ENCODE measurements at regions not wholly inside any gene's neighbourhood (a gene's known extent, or its start where the extent isn't known, plus 50 kb on each side); places are given as distances from the start of the nearest gene placed in this dataset.
"Not testable (repeated sequence)": the region's sequence is repeated elsewhere in the genome, so short reads cannot be mapped to it uniquely, and the experiment has no call there.

DNA sequence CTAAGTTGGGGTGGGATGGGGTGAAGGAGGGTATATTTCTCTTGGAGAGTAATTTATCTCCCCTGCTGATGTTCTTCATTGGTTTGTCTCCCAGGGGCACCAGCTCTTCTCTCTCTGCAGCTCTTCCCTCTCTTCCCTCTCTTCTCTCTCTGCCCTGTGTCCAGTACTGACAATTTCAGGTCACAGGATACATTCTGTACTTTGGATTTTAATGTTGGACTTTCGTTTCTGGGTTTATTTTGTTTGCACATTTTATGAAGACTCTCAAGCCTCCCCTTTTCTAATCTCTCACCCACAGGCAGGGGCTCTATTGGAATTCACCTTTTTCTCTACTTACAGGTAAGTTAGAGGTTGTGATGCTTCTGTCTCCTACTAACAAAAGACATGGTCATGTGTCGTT lies 165.5 kb downstream of the CPEB2 start:
- TF ChIP-seq, protein P1, sequence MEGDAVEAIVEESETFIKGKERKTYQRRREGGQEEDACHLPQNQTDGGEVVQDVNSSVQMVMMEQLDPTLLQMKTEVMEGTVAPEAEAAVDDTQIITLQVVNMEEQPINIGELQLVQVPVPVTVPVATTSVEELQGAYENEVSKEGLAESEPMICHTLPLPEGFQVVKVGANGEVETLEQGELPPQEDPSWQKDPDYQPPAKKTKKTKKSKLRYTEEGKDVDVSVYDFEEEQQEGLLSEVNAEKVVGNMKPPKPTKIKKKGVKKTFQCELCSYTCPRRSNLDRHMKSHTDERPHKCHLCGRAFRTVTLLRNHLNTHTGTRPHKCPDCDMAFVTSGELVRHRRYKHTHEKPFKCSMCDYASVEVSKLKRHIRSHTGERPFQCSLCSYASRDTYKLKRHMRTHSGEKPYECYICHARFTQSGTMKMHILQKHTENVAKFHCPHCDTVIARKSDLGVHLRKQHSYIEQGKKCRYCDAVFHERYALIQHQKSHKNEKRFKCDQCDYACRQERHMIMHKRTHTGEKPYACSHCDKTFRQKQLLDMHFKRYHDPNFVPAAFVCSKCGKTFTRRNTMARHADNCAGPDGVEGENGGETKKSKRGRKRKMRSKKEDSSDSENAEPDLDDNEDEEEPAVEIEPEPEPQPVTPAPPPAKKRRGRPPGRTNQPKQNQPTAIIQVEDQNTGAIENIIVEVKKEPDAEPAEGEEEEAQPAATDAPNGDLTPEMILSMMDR (IDR thresholded peaks at IDR 0.05): no peak
- 71 to 77% methylated on average over 2 of the region's 2 CpGs for WGBS, 2 donors
- DNase-seq: no peak
- H3K27me3 ChIP-seq: no peaks in the 10 kb centered on the region
- peaks cover 0 to 17% (median 0%) of the 10 kb centered on the region in 11 donors for H3K9me3 ChIP-seq
- H3K36me3 ChIP-seq: no peaks in the 10 kb centered on the region
- H3K4me3 ChIP-seq: no peak overlapping the region
- no peaks in the 10 kb centered on the region for H3K4me1 ChIP-seq
- no peak for ATAC-seq
- intact Hi-C loops (cut with DNase I): loop anchor here in 1 of 10 donors (10.0 kb wide), 1 partner anchor 423 kb away; no protein-coding TSS in a partner anchor
- no peak overlapping the region for H3K27ac ChIP-seq

DNA sequence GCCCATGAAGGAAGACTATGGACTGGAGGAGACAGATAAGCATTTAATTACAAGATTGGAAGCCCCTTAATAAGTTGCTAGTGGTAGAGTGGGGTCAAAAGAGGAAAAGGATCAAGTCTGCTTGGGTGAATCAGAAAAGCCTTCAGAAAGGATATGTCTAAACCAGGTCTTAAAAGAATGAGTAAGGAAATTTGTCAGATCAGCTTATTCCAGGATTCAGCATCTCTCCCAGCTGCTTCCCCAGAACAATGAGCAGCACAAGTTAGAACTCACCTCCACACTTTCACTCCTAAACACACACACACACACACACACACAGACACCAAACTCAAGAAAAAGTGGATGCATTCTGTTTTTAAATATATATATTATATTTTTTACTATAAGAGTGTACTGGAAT lies 166.5 kb downstream of the CPEB2 start:
- H3K36me3 ChIP-seq: no peaks in the 10 kb centered on the region
- peaks cover 0 to 23% (median 0%) of the 10 kb centered on the region in 11 donors for H3K9me3 ChIP-seq
- no peaks in the 10 kb centered on the region for H3K4me1 ChIP-seq
- no peak overlapping the region for H3K4me3 ChIP-seq
- DNase-seq: no peak
- ATAC-seq: no peak
- TF ChIP-seq, protein P1 (IDR thresholded peaks at IDR 0.05): no peak
- no peak overlapping the region for H3K27ac ChIP-seq
- no peaks in the 10 kb centered on the region for H3K27me3 ChIP-seq
- intact Hi-C loops (cut with DNase I): loop anchor here in 1 of 10 donors (10.0 kb wide), 1 partner anchor 424 kb away; no protein-coding TSS in a partner anchor

DNA sequence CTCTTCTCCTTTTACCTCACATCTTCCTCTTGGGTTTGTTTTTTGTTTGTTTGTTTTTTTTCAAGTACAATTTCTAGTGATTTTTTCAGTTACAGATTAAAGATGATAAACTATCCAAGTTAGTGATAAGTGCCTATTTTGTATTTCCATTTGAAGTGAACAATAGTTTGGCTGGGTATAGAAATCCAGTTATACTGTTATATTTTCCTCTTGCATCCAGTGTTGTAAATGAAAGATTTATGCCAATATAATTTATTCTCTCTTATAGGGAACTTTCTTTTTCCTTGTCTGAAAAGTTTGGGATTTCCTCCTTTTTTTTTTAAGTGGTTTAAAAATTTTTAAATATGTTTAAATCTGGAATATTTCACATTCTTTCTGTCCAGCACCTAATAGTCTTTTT lies 169.4 kb downstream of the CPEB2 start:
- Histone ChIP-seq H3K27me3 (no peaks in the 10 kb centered on the region), H3K4me3 (no peak overlapping the region), H3K4me1 (no peaks in the 10 kb centered on the region), H3K27ac (no peak overlapping the region), H3K9me3 (peaks cover 0 to 23% (median 0%) of the 10 kb centered on the region in 11 donors), H3K36me3 (no peaks in the 10 kb centered on the region)
- ATAC-seq (no peak), DNase-seq (no peak)
- TF ChIP-seq, protein P1 (IDR thresholded peaks at IDR 0.05): no peak
- intact Hi-C loops (cut with DNase I): no loop called here

DNA sequence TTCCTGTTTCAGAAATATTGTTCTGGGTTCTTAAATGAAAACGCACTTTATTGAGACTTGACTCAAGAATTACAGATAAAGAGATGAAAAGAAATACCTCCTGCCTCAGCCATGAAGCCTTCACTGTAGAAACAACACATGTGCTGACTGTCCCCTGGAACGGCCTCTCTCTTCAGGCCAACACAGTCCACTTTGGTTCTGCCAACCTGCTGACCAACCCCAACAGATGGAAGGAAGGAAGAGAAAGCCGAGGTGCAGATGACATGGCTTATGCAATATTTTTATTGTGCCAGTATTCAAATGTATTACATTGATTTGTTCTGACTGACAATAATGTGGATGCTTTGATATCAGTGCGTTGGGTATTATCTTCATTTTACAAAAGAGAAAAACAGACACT lies 171.0 kb downstream of the CPEB2 start:
- intact Hi-C loops (cut with DNase I): no loop called here
- ATAC-seq (no peak), DNase-seq (no peak)
- 71 to 78% methylated on average over 4 of the region's 4 CpGs for WGBS, 2 donors
- Histone ChIP-seq H3K27me3 (no peaks in the 10 kb centered on the region), H3K36me3 (no peaks in the 10 kb centered on the region), H3K4me3 (no peak overlapping the region), H3K27ac (no peak overlapping the region), H3K4me1 (no peaks in the 10 kb centered on the region), H3K9me3 (peaks cover 0 to 23% (median 0%) of the 10 kb centered on the region in 11 donors)
- TF ChIP-seq, protein P1 (IDR thresholded peaks at IDR 0.05): no peak

DNA sequence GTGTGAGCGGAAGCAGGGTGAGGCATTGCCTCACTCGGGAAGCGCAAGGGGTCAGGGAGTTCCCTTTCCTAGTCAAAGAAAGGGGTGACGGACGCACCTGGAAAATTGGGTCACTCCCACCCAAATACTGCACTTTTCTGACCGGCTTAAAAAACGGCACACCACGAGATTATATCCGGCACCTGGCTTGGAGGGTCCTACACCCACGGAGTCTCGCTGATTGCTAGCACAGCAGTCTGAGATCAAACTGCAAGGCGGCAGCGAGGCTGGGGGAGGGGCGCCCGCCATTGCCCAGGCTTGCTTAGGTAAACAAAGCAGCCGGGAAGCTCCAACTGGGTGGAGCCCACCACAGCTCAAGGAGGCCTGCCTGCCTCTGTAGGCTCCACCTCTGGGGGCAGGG lies 171.9 kb downstream of the CPEB2 start:
- H3K36me3 ChIP-seq; H3K27ac ChIP-seq; H3K27me3 ChIP-seq; intact Hi-C loops (cut with DNase I); H3K4me1 ChIP-seq; DNase-seq; H3K4me3 ChIP-seq; ATAC-seq: not testable (repeated sequence)
- WGBS, 2 donors: 79 to 81% methylated on average over 9 to 12 of the region's 16 CpGs
- H3K9me3 ChIP-seq: peaks cover 0 to 23% (median 0%) of the 10 kb centered on the region in 11 donors

DNA sequence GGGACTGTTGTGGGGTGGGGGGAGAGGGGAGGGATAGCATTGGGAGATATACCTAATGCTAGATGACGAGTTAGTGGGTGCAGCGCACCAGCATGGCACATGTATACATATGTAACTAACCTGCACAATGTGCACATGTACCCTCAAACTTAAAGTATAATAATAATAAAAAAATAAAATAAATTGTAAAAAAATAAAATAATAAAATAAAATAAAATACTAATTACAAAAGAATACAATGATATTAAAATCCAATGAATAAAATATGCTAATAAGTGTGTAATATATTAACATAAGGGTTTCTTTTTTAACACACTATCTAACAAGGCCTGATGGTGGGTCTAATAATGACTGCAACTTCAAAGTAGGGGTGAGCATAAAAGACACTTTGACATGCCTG lies 177.6 kb downstream of the CPEB2 start:
- DNase-seq; intact Hi-C loops (cut with DNase I); H3K27ac ChIP-seq; H3K4me3 ChIP-seq; ATAC-seq; H3K9me3 ChIP-seq; H3K4me1 ChIP-seq; H3K27me3 ChIP-seq; H3K36me3 ChIP-seq: not testable (repeated sequence)
- 60 to 88% methylated on average over 2 of the region's 2 CpGs for WGBS, 2 donors
